ENCODE measurements at regions not wholly inside any gene's neighbourhood (a gene's known extent, or its start where the extent isn't known, plus 50 kb on each side); places are given as distances from the start of the nearest gene placed in this dataset.

- TF ChIP-seq CTCF (IDR thresholded peaks at IDR 0.05), result no peak
- no peak for TF ChIP-seq EP300 (IDR thresholded peaks at IDR 0.05)
Observed at GRCh38 chr13:73138638-73139491, 80.1 kb downstream of the KLF5 start.

All from ovary (tissue), 3 donors.